Endometrium (tissue), 2 donors: ENCODE measurements at regions not wholly inside any gene's neighbourhood (a gene's known extent, or its start where the extent isn't known, plus 50 kb on each side); places are given as distances from the start of the nearest gene placed in this dataset.
"Not testable (repeated sequence)": the region's sequence is repeated elsewhere in the genome, so short reads cannot be mapped to it uniquely, and the experiment has no call there.

Source experiments
- FAIRE-seq: peaks from 2 replicates; lab custom pipeline; 2012; peaks lifted over from hg19 to GRCh38; lab: Jason Lieb, UNC
- donor health status: control.
- donor health status: control.

- no peak for FAIRE-seq
Observed at GRCh38 chr1:222234351-222234750, 313.6 kb downstream of the HHIPL2 start.

GRCh38 chr1:222233444-222234158 is 314.3 kb downstream of the HHIPL2 start:
- FAIRE-seq: no peak

DNA sequence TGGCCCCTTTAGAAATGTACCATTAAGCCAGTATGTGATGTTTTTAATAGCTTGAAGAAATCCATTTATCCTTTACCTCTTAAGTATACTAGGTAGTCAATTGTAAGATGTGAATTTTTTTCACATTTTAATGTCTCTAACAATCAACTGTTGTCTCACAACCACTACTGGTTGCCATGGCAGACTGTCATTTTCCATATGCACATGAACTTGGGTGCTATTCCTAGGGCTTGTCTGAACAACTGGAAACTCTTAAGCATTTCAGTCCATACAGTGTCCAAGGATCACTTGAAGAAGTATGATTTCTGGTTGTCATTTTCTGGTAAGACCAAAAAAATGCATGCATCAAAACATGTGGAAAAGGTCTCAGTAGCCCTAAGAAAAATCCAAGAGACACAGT is 315.1 kb downstream of the HHIPL2 start:
- FAIRE-seq: no peak

DNA sequence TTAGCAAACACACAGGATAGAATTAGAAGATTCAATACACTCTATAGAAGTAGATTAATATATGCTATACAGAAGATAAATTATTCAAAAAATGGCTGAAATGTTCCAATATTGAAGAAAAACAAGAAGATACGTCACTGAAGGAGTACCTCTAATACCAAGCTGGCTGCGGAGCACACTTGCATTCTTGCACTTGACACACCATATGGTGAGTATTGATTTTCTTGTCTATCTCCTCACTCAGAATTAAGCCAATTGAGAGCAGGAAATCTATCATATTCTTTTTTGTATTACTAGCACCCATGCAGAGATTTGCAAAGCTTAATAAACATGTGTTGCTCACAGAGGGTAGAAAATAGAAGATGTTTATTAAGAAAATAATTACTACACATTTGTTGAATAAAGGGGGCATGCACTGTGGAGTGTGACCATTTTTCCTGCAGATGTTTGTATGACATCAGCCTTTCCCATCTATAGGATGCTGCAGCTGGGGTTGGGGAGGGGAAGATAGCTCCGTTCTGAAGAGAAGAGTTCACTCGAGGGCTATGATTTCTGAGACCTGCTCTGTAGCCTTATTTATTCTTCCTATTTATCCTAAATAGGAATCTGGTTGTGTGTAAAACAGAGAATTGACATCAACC is 318.1 kb downstream of the HHIPL2 start:
- FAIRE-seq: no peak

DNA sequence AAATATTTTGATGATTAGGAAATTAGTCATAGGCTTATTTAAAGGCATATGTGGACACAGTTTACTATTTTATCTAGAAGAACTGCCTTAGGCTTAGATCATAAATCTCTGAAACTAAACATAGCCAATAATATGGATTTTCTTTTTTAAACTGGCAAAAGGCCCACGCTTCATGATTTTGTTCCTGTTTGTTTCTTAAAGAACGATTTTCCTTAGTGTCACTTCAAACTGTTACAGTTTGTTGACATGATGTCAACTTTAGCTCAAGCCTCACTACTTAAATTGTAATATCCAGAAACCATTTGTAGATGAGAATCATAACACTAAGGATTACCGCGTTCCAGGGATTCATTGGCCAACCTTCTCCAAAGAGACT is 322.6 kb downstream of the HHIPL2 start:
- FAIRE-seq: no peak

- no peak for FAIRE-seq
Observed at GRCh38 chr1:222224636-222225315, 323.1 kb downstream of the HHIPL2 start.

DNA sequence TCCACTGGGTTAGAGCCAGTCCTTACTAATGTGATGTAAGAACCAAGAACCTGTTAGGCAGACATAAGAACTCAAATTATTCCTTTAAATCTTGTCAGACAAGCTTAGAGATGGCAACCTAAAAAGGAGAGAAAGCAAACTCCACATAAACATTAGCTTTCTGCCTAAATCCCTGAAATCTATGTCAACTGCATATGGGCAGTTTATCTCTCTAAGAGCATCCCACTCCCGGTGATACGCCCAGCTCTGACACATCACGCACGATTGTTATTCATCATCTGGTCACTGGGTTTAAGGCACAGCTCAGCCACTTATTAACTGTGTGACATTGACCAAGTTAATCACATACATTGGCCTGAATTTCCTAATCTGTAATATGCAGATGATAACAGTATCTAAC is 323.7 kb downstream of the HHIPL2 start:
- no peak for FAIRE-seq

DNA sequence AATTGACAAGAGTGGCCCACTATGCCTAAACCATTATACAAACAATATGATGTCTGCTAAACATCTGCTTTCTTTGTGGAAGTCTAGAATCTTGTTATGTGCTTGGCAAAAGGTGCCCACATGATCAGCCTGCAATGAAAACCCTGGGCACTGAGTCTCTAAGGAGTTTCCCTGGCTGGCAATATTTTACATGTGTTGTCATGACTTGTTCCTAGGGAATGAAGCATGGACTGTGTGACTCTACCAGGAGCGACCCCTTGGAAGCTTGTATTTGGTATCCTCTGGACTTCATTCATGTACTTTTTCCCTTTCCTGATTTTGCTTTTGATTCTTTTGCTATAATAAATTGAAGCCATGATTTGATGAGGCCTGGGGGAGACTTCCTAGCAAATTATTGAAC is 324.9 kb downstream of the HHIPL2 start:
- FAIRE-seq: no peak

DNA sequence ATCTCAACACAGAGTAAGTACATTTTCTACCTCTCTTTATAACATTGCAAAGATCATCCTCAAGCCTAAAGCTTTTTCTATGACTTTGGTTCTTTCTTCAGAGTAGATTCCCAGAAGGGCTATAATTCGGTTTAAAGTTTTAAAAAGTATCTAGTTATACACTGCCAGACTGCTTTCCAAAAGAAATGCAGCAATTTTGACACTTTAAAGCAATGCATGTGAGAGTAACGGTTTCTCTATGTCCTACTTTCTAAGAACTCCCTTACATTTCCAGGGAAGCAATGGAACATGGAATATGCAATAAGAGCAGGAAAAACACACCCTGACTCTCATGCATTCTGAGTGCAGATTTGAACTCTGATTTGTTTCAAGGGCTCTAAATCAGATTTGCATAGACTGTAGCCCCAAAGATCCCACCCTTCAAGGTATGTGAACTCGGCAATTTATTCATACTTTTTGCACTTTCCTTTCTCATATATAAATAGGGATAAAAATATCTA is 331.6 kb downstream of the HHIPL2 start:
- FAIRE-seq: no peak

GRCh38 chr1:222210776-222211175 is 337.1 kb downstream of the HHIPL2 start:
- no peak for FAIRE-seq

GRCh38 chr1:222204475-222204874 is 343.4 kb downstream of the HHIPL2 start:
- no peak for FAIRE-seq

- FAIRE-seq: no peak
Observed at GRCh38 chr1:222202831-222203230, 345.1 kb downstream of the HHIPL2 start.

- no peak for FAIRE-seq
Observed at GRCh38 chr1:222196736-222197135, 351.2 kb downstream of the HHIPL2 start.

DNA sequence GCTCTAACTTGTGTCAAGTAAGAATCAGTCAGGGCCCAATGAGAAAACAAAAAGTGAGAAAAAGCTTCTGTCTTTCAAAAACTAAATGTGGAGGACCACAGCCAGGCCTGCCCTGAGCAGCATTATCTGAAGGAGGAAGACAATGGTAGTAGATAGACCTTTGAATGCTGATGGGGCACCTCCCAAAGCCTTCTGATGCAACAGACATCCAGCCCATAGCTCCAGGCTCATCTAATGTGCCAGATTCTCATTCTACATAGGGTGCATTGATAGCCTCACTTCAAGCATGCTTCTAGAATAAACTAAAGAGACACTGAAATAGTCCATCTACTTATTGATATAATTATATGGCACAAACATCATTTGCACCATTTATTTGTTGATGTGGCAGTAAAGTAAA is 351.6 kb downstream of the HHIPL2 start:
- FAIRE-seq: no peak

- FAIRE-seq: no peak
Observed at GRCh38 chr1:222195857-222196256, 352.0 kb downstream of the HHIPL2 start.

DNA sequence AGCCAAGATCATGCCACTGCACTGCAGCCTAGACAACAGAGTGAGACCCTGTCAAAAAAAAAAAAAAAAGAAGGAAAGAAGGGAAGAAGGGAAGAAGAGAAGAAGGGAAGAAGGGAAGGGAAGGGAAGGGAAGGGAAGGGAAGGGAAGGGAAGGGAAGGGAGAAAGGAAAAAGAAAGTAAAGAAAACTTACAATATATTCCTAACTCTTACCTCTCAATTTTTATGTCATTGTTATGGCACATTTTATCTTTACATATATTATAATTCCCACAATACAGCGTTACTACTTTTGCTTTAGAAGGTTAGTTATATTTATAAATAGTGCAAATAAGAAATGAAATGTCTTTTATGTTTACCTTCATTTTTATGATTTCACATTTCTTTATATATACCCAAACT is 358.7 kb downstream of the HHIPL2 start:
- FAIRE-seq: no peak

DNA sequence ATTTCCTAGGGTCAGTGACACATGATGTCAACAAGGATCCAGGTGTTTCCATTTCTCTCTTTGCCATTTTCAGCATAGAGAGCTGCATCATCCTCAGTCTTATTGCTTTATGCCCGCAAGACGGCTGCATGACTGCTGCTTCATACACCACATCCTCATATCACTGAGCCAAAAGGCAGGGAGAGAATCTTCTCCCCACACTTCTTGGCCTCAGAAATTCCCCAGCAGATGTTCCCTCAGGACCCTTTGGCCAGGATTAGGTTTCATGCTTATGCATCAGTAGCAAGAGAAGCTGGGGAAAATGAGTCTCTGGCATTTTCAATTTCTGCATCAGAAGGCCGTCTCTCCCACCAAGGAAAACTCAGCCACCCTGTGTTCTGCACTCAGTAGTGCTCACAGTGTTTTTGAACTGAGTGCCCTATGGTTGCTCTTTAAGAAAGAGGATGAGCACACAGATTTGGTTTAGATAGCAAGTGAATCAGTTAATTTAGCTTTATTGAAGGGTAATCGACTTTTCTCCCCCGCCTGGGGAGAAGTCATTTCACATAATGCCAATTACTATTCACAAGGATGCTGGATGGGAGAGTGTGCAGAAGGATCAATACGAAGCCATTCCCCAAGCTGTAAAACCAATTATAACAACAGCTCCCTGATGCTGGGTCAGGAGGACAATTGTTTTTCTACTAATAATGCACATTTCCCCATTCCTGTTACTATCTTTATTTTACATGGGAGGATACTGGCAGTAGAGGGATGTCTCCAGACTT is 360.2 kb downstream of the HHIPL2 start:
- no peak for FAIRE-seq

- no peak for FAIRE-seq
Observed at GRCh38 chr1:222182641-222183040, 365.3 kb downstream of the HHIPL2 start.

DNA sequence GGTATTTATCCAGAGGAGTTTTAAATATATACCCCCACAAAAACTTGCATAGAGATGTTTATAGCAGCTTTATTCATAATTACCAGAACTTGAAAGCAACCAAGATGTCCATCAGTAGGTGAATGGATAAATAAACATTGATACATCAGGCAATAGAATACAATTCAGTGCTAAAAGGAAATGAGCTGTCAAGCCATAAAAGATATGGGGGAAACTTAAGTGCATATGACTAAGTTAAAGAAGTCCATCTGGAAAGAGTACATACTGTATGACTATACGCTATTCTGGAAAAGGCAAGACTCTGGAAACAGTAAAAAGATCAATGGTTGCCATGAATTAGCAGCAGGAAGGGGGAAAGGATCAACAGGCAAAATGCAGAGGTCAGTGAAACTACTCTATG is 366.7 kb downstream of the HHIPL2 start:
- FAIRE-seq: no peak

DNA sequence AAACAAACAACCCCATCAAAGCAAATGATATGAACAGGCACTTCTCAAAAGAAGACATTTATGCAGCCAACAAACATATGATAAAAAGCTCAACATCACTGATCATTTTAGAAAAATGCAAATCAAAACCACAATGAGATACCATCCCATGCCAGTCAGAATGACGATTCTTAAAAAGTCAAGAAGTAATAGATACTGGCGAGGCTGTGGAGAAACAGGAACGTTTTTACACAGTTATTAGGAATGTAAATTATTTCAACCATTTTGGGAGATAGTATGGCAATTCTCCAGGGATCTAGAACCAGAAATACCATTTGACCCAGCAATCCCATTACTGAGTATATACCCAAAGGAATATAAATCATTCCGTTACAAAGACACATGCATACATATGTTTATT is 370.4 kb downstream of the HHIPL2 start:
- not testable (repeated sequence) for FAIRE-seq

DNA sequence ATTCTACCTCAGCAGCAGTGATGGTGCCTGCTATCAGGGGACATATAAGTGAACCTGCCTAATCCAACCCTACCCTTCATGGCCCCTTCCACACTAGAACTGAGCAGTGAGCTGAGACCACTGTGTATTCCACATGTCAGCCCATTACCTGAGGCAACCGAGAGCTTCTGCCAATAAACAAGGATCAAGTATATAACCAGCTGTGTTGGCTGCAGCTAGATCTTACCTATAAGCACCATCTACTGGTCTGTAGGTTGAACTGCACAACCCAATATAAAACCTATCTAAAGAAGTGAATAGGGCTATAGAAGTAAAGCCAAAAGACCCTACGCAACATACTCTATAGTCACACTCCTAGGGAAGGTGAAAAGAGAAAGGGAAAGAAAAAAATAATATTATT is 376.9 kb downstream of the HHIPL2 start:
- no peak for FAIRE-seq

DNA sequence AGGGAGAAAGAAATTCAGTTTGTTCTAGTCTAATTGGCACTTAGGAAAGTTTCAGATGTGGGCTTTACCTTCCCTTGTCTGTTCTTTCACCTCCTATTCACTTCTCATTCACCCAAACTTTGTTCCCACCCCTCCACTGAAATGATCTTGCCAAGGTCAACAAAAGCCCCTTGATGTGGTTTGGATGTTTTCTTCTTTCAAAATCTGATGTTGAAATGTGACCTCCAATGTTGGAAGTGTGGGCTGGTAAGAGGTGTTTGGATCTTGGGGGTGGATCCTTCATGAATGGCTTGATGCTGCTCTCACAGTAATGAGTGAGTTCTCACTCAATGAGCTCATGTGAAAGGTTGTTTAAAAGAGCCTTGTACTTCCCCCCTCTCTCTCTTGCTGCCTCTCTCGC is 379.3 kb downstream of the HHIPL2 start:
- FAIRE-seq: no peak

DNA sequence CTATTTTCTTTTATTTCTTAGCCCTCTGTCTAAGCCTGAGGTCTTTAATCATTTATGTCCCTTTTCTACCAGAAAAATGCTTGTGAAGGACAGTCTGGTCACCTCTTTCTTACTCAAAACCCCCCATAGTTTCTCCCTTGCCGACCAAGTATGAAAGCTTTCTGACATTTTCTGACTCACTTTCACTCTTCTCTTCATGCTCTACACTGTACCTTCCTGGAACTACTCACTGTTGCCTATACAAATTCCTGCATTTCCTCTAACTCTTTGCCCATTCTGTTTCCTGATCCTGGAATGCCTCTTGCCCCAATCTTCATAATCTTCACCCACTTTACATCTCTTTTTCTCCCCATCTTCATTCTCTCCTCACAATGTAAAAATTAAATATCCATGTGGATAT is 380.0 kb downstream of the HHIPL2 start:
- no peak for FAIRE-seq
